Glutamatergic neuron (in vitro differentiated cells): ENCODE measurements at regions not wholly inside any gene's neighbourhood (a gene's known extent, or its start where the extent isn't known, plus 50 kb on each side); places are given as distances from the start of the nearest gene placed in this dataset.

Experiments used
- DNase-seq: peaks from one replicate; pipeline ENCODE4 v3.0.0; 2022
- H3K27ac Mint-ChIP-seq: one replicate; pipeline ENCODE4 v1.8.0; 2020; ENCODE audit warnings: mild to moderate bottlenecking, mixed read lengths, inconsistent platforms; ENCODE audit not compliant: unreplicated experiment
- H3K27me3 Mint-ChIP-seq: one replicate; pipeline ENCODE4 v1.8.0; 2020; ENCODE audit warnings: mild to moderate bottlenecking, moderate library complexity, mixed read lengths, inconsistent platforms; ENCODE audit not compliant: unreplicated experiment
- H3K36me3 Mint-ChIP-seq: one replicate; pipeline ENCODE4 v1.8.0; 2020; ENCODE audit warnings: mild to moderate bottlenecking, mixed read lengths, inconsistent platforms; ENCODE audit not compliant: unreplicated experiment
- H3K4me1 Mint-ChIP-seq: one replicate; pipeline ENCODE4 v1.8.0; 2020; ENCODE audit warnings: mild to moderate bottlenecking, low read depth, mixed read lengths, inconsistent platforms; ENCODE audit not compliant: unreplicated experiment
- H3K4me3 Mint-ChIP-seq: one replicate; pipeline ENCODE4 v1.8.0; 2020; ENCODE audit warnings: mild to moderate bottlenecking, mixed read lengths, inconsistent platforms; ENCODE audit not compliant: unreplicated experiment
- H3K9me3 Mint-ChIP-seq: one replicate; pipeline ENCODE4 v1.8.0; 2020; ENCODE audit warnings: mild to moderate bottlenecking, moderate library complexity, mixed read lengths, inconsistent platforms; ENCODE audit not compliant: unreplicated experiment
- CTCF ChIP-seq: fragments of 200-600 bp; sonication (generic); IDR thresholded peaks from one replicate; pipeline ENCODE4 v1.5.0; 2021; ENCODE audit not compliant: partially characterized antibody, unreplicated experiment

- DNase-seq: no peak
- H3K36me3 Mint-ChIP-seq: no peaks in the 10 kb centered on the region
- TF ChIP-seq CTCF: no peak
- H3K9me3 Mint-ChIP-seq: peaks cover 2% of the 10 kb centered on the region
- no peaks in the 10 kb centered on the region for H3K27me3 Mint-ChIP-seq
- H3K4me1 Mint-ChIP-seq: peaks cover 38% of the 10 kb centered on the region
- no peak overlapping the region for H3K4me3 Mint-ChIP-seq
- H3K27ac Mint-ChIP-seq: no peak overlapping the region
Observed at GRCh38 chr2:105597011-105597805, 147.5 kb upstream of the NCK2 start.

- DNase-seq: no peak
- Mint-ChIP-seq H3K27me3 (no peaks in the 10 kb centered on the region), H3K9me3 (peaks cover 2% of the 10 kb centered on the region), H3K4me1 (peaks cover 38% of the 10 kb centered on the region), H3K27ac (no peak overlapping the region), H3K36me3 (no peaks in the 10 kb centered on the region), H3K4me3 (no peak overlapping the region)
- no peak for TF ChIP-seq CTCF
Observed at GRCh38 chr2:105596411-105596921, 148.2 kb upstream of the NCK2 start.

GRCh38 chr2:105595536-105595935 is 149.2 kb upstream of the NCK2 start:
- peaks cover 38% of the 10 kb centered on the region for H3K4me1 Mint-ChIP-seq
- no peaks in the 10 kb centered on the region for H3K36me3 Mint-ChIP-seq

GRCh38 chr2:105593221-105593967 is 151.3 kb upstream of the NCK2 start:
- no peak for DNase-seq
- H3K27me3 Mint-ChIP-seq: no peaks in the 10 kb centered on the region

More at GRCh38 chr2:105595536-105595935, 149.2 kb upstream of the NCK2 start:
- H3K4me3 Mint-ChIP-seq: no peak overlapping the region
- no peak for DNase-seq
- no peaks in the 10 kb centered on the region for H3K27me3 Mint-ChIP-seq
- no peak overlapping the region for H3K27ac Mint-ChIP-seq
- H3K9me3 Mint-ChIP-seq: peaks cover 2% of the 10 kb centered on the region
- TF ChIP-seq CTCF: no peak

More at GRCh38 chr2:105593221-105593967, 151.3 kb upstream of the NCK2 start:
- H3K36me3 Mint-ChIP-seq: peaks cover 5% of the 10 kb centered on the region
- no peak overlapping the region for H3K4me3 Mint-ChIP-seq
- no peak overlapping the region for H3K27ac Mint-ChIP-seq
- TF ChIP-seq CTCF: no peak
- H3K4me1 Mint-ChIP-seq: peaks cover 34% of the 10 kb centered on the region
- H3K9me3 Mint-ChIP-seq: peaks cover 2% of the 10 kb centered on the region
